Activated CD4-positive, alpha-beta T cell treated with anti-CD3 and anti-CD28 coated beads, Interleukin-2, amount 10 ng/mL, durations not matched to agents 24 days and 14 days (primary cell): ENCODE measurements at regions not wholly inside any gene's neighbourhood (a gene's known extent, or its start where the extent isn't known, plus 50 kb on each side); places are given as distances from the start of the nearest gene placed in this dataset.

ENCODE experiments used
- DNase-seq: peaks from one replicate; pipeline ENCODE4 v3.0.0; 2022
- H3K27ac Mint-ChIP-seq: one replicate; pipeline ENCODE4 v1.8.0; 2022; ENCODE audit warnings: mild to moderate bottlenecking, mixed read lengths
- H3K27me3 Mint-ChIP-seq: one replicate; pipeline ENCODE4 v1.8.0; 2022; ENCODE audit warnings: mixed read lengths
- H3K36me3 Mint-ChIP-seq: one replicate; pipeline ENCODE4 v1.8.0; 2022; ENCODE audit warnings: low read depth, mild to moderate bottlenecking, mixed read lengths
- H3K4me1 Mint-ChIP-seq: one replicate; pipeline ENCODE4 v1.8.0; 2021; ENCODE audit warnings: mixed read lengths
- H3K4me3 Mint-ChIP-seq: one replicate; pipeline ENCODE4 v1.8.0; 2022; ENCODE audit warnings: mild to moderate bottlenecking, moderate library complexity, mixed read lengths
- H3K9me3 Mint-ChIP-seq: one replicate; pipeline ENCODE4 v1.8.0; 2021; ENCODE audit warnings: mixed read lengths
- intact Hi-C: fragments of 100-400 bp; cut with micrococcal nuclease; formaldehyde crosslinking; loops from one replicate; pipeline ENCODE4 v1.15.1; 2023

DNA sequence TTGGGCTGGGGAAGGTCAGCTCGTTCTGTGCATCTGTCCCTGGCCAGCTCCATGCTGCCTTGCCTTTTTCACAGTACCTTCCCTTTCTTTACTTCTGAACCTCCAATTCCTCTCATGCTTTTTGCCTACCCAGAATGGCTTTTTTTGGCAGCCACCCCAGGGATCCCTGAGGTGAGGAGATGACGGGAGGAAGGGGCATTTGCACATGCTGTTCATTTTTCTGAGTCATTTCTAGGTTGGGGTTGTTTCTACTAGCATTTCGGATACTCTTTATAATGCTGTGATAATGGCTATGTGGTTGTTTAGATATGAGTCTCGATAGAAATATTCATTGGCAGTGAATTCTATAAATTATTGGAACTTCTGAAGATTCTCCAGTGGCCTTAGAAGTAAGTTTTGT, 415.1 kb upstream of the FZD8 start:
- Mint-ChIP-seq H3K4me3 (no peak overlapping the region), H3K4me1 (no peaks in the 10 kb centered on the region), H3K27me3 (no peaks in the 10 kb centered on the region), H3K36me3 (no peaks in the 10 kb centered on the region), H3K27ac (no peak overlapping the region), H3K9me3 (peaks cover 4% of the 10 kb centered on the region)
- no peak for DNase-seq
- intact Hi-C loops: no loop called here

DNA sequence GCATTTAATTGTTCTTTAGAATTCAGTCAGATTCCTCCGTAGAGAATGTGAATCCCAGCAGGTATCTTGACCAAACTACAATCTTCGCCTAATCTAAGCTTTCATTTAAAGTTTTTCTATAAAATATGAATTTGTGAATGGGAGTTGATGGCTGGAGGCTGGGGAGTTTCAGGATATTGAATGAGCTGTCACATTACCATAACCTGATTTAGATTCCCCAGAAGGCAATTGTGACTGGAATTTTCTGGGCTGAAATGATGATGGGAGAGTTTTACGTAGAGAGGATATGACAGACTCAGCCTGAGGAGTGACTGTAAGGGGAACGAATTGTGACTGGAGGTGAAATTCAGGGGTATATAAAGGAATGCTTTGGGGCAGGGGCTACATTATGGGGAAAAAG, 411.7 kb upstream of the FZD8 start:
- Mint-ChIP-seq H3K27ac (no peak overlapping the region), H3K4me3 (no peak overlapping the region), H3K4me1 (no peaks in the 10 kb centered on the region), H3K27me3 (no peaks in the 10 kb centered on the region), H3K36me3 (no peaks in the 10 kb centered on the region), H3K9me3 (peaks cover 4% of the 10 kb centered on the region)
- intact Hi-C loops: no loop called here
- no peak for DNase-seq

DNA sequence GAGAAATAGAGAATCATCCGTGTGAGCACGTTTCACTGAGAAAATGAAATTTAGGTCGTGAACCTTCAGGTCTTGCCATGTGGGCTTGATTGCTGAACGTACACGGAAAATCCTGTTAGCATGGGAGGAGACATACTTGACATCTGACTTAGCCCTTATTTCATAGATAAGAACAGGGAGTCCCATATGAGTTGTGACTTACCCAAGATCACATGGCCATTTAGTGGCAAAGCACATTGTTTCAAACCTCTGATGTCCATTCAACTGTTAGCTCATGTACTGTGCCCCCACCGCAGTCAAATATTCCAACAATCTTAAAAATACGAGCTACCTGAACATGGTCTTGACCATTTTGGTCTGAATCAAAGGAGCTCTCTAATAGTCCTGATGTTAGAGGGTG, 411.2 kb upstream of the FZD8 start:
- Mint-ChIP-seq H3K4me1 (no peaks in the 10 kb centered on the region), H3K4me3 (no peak overlapping the region), H3K27me3 (no peaks in the 10 kb centered on the region), H3K9me3 (peaks cover 4% of the 10 kb centered on the region), H3K36me3 (no peaks in the 10 kb centered on the region), H3K27ac (no peak overlapping the region)
- no peak for DNase-seq
- intact Hi-C loops: no loop called here

DNA sequence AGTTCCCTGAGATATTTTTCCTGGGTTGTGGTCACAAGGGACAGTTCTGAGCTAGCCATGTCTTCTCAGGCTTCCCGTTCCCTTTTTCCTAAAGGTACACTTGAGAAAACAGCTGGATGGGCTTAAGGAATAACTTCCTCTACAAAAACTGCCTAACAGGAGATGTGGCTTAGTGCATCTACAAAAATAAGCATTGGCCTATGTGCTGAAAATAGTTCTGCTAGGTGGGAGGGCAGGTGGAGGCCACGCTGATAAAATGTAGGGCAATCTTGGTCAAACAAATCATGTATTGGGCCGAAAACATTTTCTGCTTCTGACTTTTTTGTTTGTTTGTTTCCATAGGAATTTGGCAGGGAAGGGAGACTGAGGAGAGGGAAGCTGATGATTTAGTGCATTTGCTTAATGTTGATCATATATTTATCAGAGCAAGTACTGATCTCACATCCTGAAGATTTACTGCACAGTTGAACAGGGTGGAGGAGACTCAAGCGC, 409.4 kb upstream of the FZD8 start:
- intact Hi-C loops: no loop called here
- no peaks in the 10 kb centered on the region for H3K36me3 Mint-ChIP-seq
- no peak overlapping the region for H3K27ac Mint-ChIP-seq
- no peaks in the 10 kb centered on the region for H3K4me1 Mint-ChIP-seq
- no peak for DNase-seq
- H3K27me3 Mint-ChIP-seq: no peaks in the 10 kb centered on the region
- H3K9me3 Mint-ChIP-seq: peaks cover 4% of the 10 kb centered on the region
- no peak overlapping the region for H3K4me3 Mint-ChIP-seq

DNA sequence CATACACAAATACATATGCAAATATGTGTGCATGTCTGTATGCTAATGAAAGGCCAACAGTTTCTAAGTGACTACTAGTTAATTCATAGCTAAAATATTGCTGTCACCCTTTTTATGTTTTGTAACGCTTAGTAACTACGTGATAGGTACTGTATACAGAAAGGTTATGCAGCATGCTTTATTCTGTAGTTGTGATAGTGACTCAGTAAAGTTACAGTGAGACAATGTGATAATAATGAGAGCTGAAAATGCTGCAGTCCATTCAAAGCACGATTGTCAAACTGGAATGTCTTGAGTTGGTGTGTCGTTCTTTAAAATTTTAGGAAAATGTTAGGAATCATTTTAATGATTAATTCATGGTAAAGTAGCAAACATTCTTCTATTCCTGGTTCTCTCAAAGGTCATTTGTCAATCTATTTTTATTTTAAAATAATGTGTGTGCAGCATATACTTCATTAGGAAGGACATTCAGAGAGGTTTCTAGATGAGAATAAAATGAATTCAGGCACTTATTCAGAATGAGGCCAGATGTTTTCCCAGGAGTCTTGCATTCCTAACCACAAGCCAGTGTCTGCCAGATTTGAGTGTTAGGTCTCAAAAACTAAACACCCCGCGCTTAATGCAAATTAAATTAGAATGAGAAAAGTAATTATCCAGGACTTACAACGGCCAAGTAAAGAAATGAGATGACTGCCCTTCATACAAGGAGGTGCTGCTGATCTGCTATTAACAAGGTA, 408.8 kb upstream of the FZD8 start:
- no peak overlapping the region for H3K27ac Mint-ChIP-seq
- H3K4me3 Mint-ChIP-seq: no peak overlapping the region
- H3K9me3 Mint-ChIP-seq: peaks cover 4% of the 10 kb centered on the region
- no peaks in the 10 kb centered on the region for H3K4me1 Mint-ChIP-seq
- no peak for DNase-seq
- H3K36me3 Mint-ChIP-seq: no peaks in the 10 kb centered on the region
- no peaks in the 10 kb centered on the region for H3K27me3 Mint-ChIP-seq
- intact Hi-C loops: no loop called here

DNA sequence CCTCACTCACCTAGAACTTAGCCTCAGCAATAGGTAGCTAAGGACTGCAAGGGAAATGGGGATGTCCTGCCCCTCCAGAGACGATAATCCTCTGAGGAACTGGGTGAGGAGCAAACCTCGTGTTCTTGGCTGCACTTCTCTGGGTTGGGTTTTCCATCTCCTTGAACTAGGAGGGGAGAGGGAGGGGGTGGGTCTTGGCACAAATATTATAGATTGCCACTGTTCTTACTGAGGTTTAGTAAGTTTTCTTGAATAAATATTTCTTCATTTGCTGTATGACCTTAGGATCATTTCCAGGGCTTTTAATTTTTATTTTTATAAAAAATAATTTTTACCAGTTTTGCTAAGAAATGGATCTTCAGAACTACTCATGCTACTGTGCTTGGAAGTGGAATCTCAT, 406.7 kb upstream of the FZD8 start:
- H3K9me3 Mint-ChIP-seq: no peaks in the 10 kb centered on the region
- no peak for DNase-seq
- intact Hi-C loops: no loop called here
- H3K36me3 Mint-ChIP-seq: no peaks in the 10 kb centered on the region
- H3K27me3 Mint-ChIP-seq: no peaks in the 10 kb centered on the region
- H3K4me3 Mint-ChIP-seq: no peak overlapping the region
- no peaks in the 10 kb centered on the region for H3K4me1 Mint-ChIP-seq
- no peak overlapping the region for H3K27ac Mint-ChIP-seq

DNA sequence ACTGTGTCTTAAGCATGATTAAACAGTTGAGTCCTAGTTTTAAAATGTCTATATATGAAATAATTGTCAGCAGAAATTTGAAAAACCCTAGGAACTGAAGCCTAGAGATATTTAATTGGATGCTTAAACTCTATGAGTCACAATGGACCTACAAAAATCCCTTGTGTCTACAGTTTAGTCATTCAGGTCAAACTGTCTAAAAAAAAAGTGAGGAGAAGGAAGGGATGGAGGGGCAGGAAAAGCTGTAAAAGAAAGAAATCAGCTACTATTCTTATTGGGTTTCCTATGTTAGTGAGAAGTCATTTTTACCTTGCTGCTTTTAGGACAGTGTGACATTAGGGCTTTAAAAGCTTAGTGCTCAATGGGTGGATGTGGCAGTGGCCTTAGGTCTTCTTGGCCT, 406.1 kb upstream of the FZD8 start:
- intact Hi-C loops: no loop called here
- H3K36me3 Mint-ChIP-seq: no peaks in the 10 kb centered on the region
- H3K27me3 Mint-ChIP-seq: no peaks in the 10 kb centered on the region
- no peak overlapping the region for H3K4me3 Mint-ChIP-seq
- H3K27ac Mint-ChIP-seq: no peak overlapping the region
- no peak for DNase-seq
- no peaks in the 10 kb centered on the region for H3K9me3 Mint-ChIP-seq
- H3K4me1 Mint-ChIP-seq: no peaks in the 10 kb centered on the region

DNA sequence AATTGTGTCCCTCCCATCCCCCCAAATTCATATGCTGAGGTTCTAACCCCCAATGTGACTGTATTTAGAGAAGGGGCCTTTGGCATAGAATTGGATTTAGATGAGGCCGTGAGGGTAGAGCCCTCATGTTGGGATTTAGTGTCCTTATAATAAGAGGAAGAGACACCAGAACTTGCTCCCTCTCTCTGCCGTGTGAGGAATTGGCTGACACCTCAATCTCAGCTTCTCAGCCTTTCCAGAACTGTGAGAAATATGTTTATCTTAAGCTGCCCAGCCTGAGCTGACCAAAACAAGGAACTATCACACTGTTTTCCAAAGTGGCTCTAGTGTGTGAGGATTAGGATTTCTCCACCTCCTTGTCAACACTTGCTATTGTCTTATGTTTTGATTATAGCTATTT, 400.0 kb upstream of the FZD8 start:
- Mint-ChIP-seq H3K4me1 (no peaks in the 10 kb centered on the region), H3K27me3 (no peaks in the 10 kb centered on the region), H3K4me3 (no peak overlapping the region), H3K36me3 (no peaks in the 10 kb centered on the region), H3K27ac (no peak overlapping the region), H3K9me3 (no peaks in the 10 kb centered on the region)
- no peak for DNase-seq
- intact Hi-C loops: no loop called here

DNA sequence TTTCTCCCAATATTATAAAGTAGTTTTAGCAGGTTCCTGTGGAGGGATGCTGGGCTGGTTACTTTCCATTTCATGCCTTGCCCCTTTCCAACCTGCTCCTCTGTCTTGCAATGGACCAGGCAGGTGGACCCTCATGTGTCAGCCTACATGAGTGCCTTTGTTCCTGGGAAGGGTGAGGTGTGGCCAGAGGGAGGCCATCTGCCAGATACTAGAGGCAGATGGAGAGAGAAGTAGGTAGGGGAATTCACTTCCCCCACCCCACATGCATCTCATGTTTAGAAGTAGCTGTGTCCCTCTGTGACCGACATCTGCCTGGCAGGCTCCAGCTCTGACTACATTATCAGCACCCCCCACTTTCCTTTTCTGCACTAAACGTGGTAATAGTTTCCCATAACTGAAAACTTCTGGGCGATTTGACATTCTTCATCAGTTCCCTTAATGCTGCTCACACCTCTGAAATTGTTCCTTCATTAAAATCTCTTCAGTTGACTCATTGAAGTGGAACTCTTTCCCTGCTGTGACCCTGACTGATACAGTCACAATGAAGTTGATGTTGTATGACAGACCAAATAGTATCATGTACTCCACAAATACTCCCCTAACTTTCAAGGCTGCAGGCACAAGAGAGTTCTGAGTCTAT, 396.3 kb upstream of the FZD8 start:
- Mint-ChIP-seq H3K27me3 (no peaks in the 10 kb centered on the region), H3K9me3 (no peaks in the 10 kb centered on the region), H3K27ac (no peak overlapping the region), H3K4me1 (no peaks in the 10 kb centered on the region), H3K4me3 (no peak overlapping the region), H3K36me3 (no peaks in the 10 kb centered on the region)
- DNase-seq: no peak
- intact Hi-C loops: no loop called here

DNA sequence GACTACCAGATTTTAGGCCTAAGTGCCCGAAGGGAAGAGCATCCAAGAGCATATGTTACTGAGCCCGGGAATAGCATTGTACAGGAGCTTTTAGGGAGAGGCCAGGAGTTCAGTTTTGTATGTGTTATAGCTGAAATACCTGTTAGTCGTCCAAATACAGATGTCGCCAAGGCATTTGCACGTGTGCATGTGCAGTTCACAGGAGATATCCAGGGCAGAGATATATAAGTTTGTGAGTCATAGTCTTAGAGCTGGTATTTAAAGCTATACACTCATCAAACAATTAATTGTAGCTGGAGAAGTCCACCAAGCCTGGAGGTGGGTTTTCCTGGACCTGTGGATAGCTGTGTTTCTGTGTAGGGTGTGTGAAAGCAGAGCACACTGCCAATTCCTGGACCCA, 394.0 kb upstream of the FZD8 start:
- no peak for DNase-seq
- no peaks in the 10 kb centered on the region for H3K27me3 Mint-ChIP-seq
- H3K4me1 Mint-ChIP-seq: no peaks in the 10 kb centered on the region
- H3K27ac Mint-ChIP-seq: no peak overlapping the region
- no peak overlapping the region for H3K4me3 Mint-ChIP-seq
- H3K36me3 Mint-ChIP-seq: no peaks in the 10 kb centered on the region
- no peaks in the 10 kb centered on the region for H3K9me3 Mint-ChIP-seq
- intact Hi-C loops: no loop called here

DNA sequence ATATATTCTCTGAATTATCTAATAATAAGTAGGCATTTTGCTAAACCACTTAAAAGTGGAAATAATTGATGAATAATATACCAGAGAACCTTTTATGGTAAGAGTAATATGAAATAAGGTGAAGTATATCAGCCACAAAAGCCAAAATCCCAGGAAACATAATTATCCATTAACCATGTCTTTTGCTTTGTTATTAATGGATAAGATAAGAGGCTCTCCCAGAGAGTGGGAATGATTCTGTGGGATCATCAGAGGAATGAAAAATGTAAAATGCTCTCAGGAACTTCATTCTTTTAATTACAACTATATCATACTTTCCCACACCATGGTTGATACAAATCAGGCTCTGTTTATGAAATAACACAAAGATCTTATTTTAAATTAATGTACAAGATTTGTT, 391.7 kb upstream of the FZD8 start:
- DNase-seq: no peak

DNA sequence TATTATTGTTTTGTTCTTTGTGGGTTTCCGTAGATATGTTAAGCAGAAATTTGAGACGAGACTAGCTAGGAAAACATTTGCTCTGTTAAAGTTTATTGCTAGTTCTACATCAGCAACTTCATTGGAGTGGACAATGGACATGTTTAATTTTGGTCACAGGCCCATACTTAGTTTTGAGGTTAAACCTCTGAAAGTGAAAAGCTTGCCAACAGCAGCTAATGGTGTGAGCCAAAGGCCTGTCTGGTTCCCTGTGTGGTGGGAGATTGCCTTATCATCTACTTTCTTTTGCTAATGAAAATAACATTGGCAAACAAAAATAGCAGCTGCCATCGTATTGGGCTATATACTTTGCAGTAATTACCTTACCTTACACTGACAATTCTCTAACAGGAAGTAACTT, 388.4 kb upstream of the FZD8 start:
- H3K27ac Mint-ChIP-seq: no peak overlapping the region
- no peaks in the 10 kb centered on the region for H3K36me3 Mint-ChIP-seq
- H3K4me1 Mint-ChIP-seq: no peaks in the 10 kb centered on the region
- H3K27me3 Mint-ChIP-seq: no peaks in the 10 kb centered on the region
- DNase-seq: no peak
- no peak overlapping the region for H3K4me3 Mint-ChIP-seq
- H3K9me3 Mint-ChIP-seq: no peaks in the 10 kb centered on the region
- intact Hi-C loops: no loop called here

More for the DNA sequence above, 391.7 kb upstream of the FZD8 start:
- no peaks in the 10 kb centered on the region for H3K27me3 Mint-ChIP-seq
- H3K4me1 Mint-ChIP-seq: no peaks in the 10 kb centered on the region
- no peaks in the 10 kb centered on the region for H3K9me3 Mint-ChIP-seq
- no peak overlapping the region for H3K4me3 Mint-ChIP-seq
- H3K36me3 Mint-ChIP-seq: no peaks in the 10 kb centered on the region
- H3K27ac Mint-ChIP-seq: no peak overlapping the region
- intact Hi-C loops: no loop called here

DNA sequence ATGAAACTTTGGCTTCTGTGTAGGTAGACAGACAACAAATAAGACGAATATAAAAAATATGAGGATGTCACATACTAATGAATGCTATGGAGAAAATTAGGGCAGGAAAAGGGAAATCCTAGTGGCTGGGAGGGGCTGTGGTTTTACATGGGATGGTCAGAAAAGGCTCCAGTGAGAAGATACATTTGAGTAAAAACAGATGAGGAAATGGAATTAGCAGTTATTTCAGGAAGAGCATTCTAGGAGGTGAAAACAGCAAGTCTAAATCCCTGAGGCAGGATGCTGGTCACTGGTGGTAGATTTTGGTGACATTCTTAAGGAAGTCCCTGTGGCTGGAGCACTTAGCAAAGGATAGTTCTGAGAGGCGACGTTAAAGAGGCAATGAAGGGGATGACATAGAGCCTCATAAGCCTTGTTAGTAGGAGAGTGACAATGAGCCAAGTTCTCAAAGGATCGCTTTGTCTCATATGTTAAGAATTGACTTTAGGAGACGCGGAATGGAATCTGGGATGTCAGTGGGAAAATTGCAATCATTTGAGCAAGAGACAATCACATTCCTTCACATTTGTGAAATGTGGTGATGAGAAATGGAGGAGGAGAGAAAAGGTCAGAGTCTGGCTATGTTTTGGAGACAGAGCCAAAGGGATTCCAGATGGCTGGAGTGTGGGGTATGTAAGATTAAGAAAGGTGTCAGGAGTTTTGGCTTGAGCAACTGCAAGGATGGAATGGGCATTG, 384.7 kb upstream of the FZD8 start:
- Mint-ChIP-seq H3K9me3 (no peaks in the 10 kb centered on the region), H3K4me3 (no peak overlapping the region), H3K36me3 (no peaks in the 10 kb centered on the region), H3K4me1 (no peaks in the 10 kb centered on the region), H3K27ac (no peak overlapping the region), H3K27me3 (no peaks in the 10 kb centered on the region)
- intact Hi-C loops: no loop called here
- DNase-seq: no peak

DNA sequence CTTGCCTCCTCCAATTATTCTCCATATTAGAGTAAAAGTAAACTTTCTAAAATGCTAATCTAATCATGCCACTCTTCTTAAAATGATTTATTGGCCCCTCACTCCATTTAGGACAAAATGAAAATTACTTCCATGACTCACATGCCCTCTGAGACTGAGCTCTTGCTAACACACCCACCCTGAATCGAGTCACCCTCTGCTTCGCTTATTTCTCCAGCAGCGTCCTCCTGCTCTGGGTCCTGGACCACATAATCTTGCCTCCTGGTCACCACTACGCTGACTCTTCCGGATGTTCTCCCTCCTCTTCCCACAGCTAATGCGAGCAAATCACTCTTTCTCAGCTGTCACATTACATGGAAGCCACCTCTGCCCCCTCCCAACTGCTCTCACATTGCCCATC, 384.0 kb upstream of the FZD8 start:
- Mint-ChIP-seq H3K9me3 (no peaks in the 10 kb centered on the region), H3K4me1 (no peaks in the 10 kb centered on the region), H3K4me3 (no peak overlapping the region), H3K27me3 (no peaks in the 10 kb centered on the region), H3K27ac (no peak overlapping the region), H3K36me3 (no peaks in the 10 kb centered on the region)
- no peak for DNase-seq
- intact Hi-C loops: no loop called here
